GM19239 (cell line): ENCODE measurements at regions not wholly inside any gene's neighbourhood (a gene's known extent, or its start where the extent isn't known, plus 50 kb on each side); places are given as distances from the start of the nearest gene placed in this dataset.

Experiments
- DNase-seq: peaks from one replicate; pipeline ENCODE4 v3.0.0; 2011; ENCODE audit warnings: low spot score; ENCODE audit not compliant: insufficient read length
- FAIRE-seq: peaks from 2 replicates; lab custom pipeline; 2011; peaks lifted over from hg19 to GRCh38; lab: Jason Lieb, UNC

DNA sequence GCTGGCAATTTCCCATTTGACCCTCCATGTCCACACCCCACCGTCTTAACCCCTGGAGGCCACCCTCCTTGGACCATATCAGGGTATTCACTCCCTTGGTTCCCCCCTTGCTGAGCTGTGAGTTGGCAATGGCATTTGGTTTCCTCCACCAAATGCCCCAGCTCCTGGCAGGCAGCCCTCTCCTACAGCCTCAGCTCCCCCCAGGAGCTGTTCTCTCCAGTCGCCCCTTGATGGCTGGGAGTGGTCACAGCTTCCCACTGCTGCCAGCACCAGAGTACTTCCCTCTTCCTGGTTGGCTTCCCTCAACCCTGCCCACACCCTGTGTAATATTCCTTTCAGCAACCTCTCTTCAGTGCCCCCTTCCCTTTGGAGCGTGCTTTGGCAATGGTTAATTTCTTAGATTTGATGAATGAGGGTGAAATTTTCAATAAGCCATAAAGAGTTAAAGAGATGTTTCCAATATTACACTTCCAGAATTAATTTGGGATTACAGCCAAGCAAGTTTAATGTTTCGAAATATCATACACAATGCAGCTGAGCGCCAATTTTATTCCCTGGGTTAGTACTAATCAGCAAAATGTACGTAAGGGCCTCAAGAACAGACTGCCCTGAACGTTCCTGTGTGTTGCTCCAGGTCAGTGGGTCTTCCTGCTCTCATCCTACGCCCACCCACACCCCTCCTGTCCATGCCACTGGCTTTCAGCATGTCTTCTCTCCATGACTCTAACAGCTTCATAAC is 207.1 kb upstream of the NFE2L3 start:
- no peak for FAIRE-seq
- no peak for DNase-seq

GRCh38 chr7:25945608-25946007 is 206.4 kb upstream of the NFE2L3 start:
- DNase-seq: no peak
- no peak for FAIRE-seq

GRCh38 chr7:25946181-25946580 is 205.8 kb upstream of the NFE2L3 start:
- DNase-seq: no peak
- FAIRE-seq: peak; percentile 4

GRCh38 chr7:25947669-25948516 is 204.1 kb upstream of the NFE2L3 start:
- no peak for DNase-seq
- FAIRE-seq: peak; percentile 98

- FAIRE-seq (peak; percentile 82), DNase-seq (peak; percentile 17)
Observed at GRCh38 chr7:25949736-25950487, 202.1 kb upstream of the NFE2L3 start.

- DNase-seq (peak; percentile 95), FAIRE-seq (peak; percentile 94)
Observed at GRCh38 chr7:25950488-25951413, 201.2 kb upstream of the NFE2L3 start.

GRCh38 chr7:25951414-25952260 is 200.4 kb upstream of the NFE2L3 start:
- FAIRE-seq: peak; percentile 76
- DNase-seq: no peak

GRCh38 chr7:25952261-25953057 is 199.5 kb upstream of the NFE2L3 start:
- DNase-seq: no peak
- FAIRE-seq: no peak

- peak; percentile 18 for DNase-seq
- peak; percentile 90 for FAIRE-seq
Observed at GRCh38 chr7:25953859-25954258, 198.1 kb upstream of the NFE2L3 start.

- FAIRE-seq (no peak), DNase-seq (no peak)
Observed at GRCh38 chr7:25954395-25954794, 197.6 kb upstream of the NFE2L3 start.

- no peak for FAIRE-seq
- DNase-seq: no peak
Observed at GRCh38 chr7:25959168-25959734, 192.7 kb upstream of the NFE2L3 start.

DNA sequence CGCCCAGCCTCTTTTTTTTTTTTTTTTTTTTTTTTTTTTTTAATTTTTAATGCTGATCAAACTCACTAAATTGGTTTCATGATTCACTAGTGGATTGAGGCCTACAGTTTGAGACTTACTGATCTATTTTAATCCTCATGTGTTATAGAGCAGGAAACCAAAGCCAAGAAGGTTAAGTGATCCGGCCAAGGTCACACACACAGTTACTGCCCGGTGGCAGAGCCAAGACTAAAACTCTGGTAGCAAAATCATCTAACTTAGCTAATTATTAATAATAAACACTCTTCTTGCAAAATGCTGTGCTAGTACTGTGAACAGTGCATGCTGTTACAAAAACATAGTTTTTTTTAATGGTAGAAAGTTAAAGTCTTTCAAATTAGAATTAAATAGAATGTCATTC is 188.3 kb upstream of the NFE2L3 start:
- FAIRE-seq: no peak
- no peak for DNase-seq

DNA sequence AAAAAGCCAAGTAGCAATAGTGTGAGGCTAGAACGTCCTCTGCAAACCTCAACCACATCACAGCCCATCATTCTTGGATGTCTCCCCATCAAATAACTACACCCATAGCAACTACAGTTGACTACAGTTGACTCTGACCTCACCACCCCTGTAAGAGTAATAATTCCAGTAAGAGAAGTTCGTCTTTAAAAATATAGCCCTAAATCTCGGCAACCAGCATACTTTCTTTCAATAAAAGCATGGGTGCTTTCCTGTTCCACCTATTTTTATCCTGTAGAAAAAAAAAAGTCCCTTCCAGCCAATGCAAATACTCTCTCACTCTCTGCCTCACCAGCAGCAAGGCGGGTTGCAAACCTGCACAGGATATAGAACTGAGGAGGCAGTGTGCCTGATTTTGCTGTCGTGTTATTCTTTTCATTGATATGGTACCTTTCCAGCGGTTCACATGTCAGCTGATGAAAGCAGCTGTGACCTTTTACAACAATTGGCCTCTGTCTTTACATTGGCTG is 187.5 kb upstream of the NFE2L3 start:
- DNase-seq: no peak
- FAIRE-seq: peak; percentile 98

DNA sequence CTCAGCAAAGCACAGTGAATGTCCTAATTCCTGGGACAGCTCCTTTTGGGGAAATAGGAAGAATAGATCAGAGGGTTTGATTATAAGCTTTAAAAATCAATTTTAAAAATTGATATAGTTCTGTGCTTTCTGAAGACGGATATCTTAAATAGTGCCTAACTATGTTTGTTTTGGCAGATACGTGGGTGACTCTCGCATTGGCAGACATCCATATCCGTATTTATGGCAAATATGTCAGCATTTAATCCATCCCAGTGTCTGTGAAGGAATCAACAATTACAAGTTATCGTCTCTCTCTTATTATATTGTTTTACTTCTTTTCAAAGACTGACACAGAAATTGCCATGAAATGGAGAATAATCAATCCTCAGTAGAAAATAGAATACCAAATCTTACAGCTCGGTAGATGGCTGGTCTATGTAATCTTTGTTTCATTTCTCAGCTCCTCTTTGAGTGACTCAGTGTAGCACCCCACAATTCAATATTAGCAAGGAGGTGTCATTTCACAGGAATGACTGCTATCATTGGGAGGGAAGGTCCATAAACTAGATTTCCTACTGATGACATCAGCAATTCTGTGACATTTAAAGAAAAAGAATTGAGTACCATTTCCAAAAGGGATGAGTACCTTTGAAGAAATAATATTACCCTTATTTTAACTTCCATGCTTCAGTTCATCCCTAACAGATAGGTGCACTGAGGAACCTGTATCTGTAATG is 186.4 kb upstream of the NFE2L3 start:
- DNase-seq (no peak), FAIRE-seq (peak; percentile 72)

DNA sequence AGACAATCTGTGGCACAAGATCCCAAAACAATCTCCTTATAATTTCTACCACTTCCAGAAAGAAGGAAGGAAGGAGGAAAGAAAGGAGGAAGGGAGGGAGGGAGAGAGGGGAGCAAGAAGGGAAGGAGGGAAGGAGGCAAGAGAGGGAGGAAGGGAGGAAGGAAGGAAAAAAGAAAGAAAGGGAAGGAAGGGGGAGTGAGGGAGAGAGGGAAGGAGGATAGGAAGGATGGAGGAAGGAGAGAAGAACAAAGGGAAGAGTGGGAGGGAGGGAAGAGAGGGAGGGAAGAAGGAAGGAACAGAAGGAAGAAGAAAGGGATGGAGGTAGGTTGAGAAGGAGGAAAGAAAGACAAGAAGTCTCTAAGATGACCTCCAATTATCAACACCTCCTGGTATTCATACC is 185.5 kb upstream of the NFE2L3 start:
- FAIRE-seq: peak; percentile 47
- DNase-seq: no peak

- peak; percentile 24 for DNase-seq
- no peak for FAIRE-seq
Observed at GRCh38 chr7:25967278-25968204, 184.5 kb upstream of the NFE2L3 start.
